ENCODE measurements at regions not wholly inside any gene's neighbourhood (a gene's known extent, or its start where the extent isn't known, plus 50 kb on each side); places are given as distances from the start of the nearest gene placed in this dataset.

DNA sequence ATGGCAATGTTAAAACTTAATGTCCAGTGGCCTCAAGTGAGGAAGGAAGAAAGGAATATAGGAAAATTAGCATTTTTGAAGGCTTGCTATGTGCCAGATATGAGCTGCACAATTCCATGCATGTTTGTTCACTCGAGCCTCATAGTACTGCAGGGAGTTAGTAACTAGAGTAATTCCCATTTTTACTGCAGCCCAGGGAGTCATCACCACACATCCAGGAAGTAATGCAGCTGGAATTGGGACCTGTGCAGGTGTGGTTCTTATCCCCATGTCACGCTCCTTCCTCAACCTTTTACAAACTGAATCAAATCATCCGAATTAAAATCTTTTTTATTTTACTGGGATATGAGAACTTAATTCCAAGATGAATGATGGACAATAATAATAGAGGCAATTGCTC is 149.5 kb upstream of the MAFB start:
- Histone ChIP-seq H2AFZ (ENCODE audit: insufficient read depth, low read depth, low read length, poor library complexity, severe bottlenecking) (no peak overlapping the region), H3K79me2 (ENCODE audit: control insufficient read depth, insufficient read depth, low read length) (no peaks in the 10 kb centered on the region), H3K9ac (ENCODE audit: low read length) (no peak overlapping the region), H3K36me3 (replicated peaks in 1 of 2; ENCODE audit: control extremely low read depth in 1 of 2, control insufficient read depth in 1 of 2, extremely low read depth in 1 of 2, insufficient read depth in 2 of 2, low read length in 1 of 2) (no peaks in the 10 kb centered on the region), H3K4me3 (ENCODE audit: control extremely low read depth in 1 of 5, extremely low read depth in 1 of 5, insufficient read depth in 1 of 5, low read depth in 2 of 5, low read length in 4 of 5) (no peak overlapping the region), H4K20me1 (ENCODE audit: control insufficient read depth, insufficient read depth, low read length, poor library complexity, severe bottlenecking) (no peaks in the 10 kb centered on the region), H3K4me1 (ENCODE audit: control insufficient read depth in 2 of 2, insufficient read depth in 2 of 2, low read length in 2 of 2) (no peaks in the 10 kb centered on the region), H3K9me3 (ENCODE audit: control extremely low read depth in 1 of 3, control insufficient read depth in 2 of 3, insufficient read depth in 1 of 3, low read length in 2 of 3) (peaks cover 0 to 14% (median 7%) of the 10 kb centered on the region in 3 donors), H3K27ac (ENCODE audit: low read length in 2 of 2) (no peak overlapping the region), H3K27me3 (replicated peaks in 1 of 4; ENCODE audit: control extremely low read depth in 1 of 4, control insufficient read depth in 3 of 4, insufficient read depth in 4 of 4, low read length in 3 of 4) (peaks cover 0 to 5% (median 4%) of the 10 kb centered on the region in 4 experiments), H3K4me2 (replicated peaks; ENCODE audit: low read depth, low read length, poor library complexity, severe bottlenecking) (no peak overlapping the region)
- no peak overlapping the region for H3K27ac Mint-ChIP-seq
- DNase-seq (no peak), ATAC-seq (ENCODE audit: low read depth) (no peak)
- ChIA-PET CTCF (no interaction called here), POLR2A (no interaction called here)
- H3K9me3 Mint-ChIP-seq (ENCODE audit: insufficient read depth): peaks cover 4% of the 10 kb centered on the region
- no peak overlapping the region for H3K4me3 Mint-ChIP-seq
- 86% methylated on average over 1 of the region's 3 CpGs for WGBS (ENCODE audit: insufficient coverage)
- intact Hi-C loops (cut with micrococcal nuclease): no loop called here
- peaks cover 23% of the 10 kb centered on the region for H3K27me3 Mint-ChIP-seq
- no peaks in the 10 kb centered on the region for H3K4me1 Mint-ChIP-seq
- TF ChIP-seq, protein P1, sequence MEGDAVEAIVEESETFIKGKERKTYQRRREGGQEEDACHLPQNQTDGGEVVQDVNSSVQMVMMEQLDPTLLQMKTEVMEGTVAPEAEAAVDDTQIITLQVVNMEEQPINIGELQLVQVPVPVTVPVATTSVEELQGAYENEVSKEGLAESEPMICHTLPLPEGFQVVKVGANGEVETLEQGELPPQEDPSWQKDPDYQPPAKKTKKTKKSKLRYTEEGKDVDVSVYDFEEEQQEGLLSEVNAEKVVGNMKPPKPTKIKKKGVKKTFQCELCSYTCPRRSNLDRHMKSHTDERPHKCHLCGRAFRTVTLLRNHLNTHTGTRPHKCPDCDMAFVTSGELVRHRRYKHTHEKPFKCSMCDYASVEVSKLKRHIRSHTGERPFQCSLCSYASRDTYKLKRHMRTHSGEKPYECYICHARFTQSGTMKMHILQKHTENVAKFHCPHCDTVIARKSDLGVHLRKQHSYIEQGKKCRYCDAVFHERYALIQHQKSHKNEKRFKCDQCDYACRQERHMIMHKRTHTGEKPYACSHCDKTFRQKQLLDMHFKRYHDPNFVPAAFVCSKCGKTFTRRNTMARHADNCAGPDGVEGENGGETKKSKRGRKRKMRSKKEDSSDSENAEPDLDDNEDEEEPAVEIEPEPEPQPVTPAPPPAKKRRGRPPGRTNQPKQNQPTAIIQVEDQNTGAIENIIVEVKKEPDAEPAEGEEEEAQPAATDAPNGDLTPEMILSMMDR (IDR thresholded peaks at IDR 0.05): no peak
- TF ChIP-seq EZH2 (IDR thresholded peaks at IDR 0.05; ENCODE audit: borderline replicate concordance, insufficient read depth, low read depth, low read length, poor library complexity, severe bottlenecking): no peak

- no peaks in the 10 kb centered on the region for H3K4me1 ChIP-seq (ENCODE audit: control insufficient read depth in 2 of 2, insufficient read depth in 2 of 2, low read length in 2 of 2)
- no peak overlapping the region for H3K27ac ChIP-seq (ENCODE audit: low read length in 2 of 2)
- CTCF ChIA-PET: no interaction called here
- no CpG with 5 or more reads among the region's 1 CpG for WGBS (ENCODE audit: insufficient coverage)
- Mint-ChIP-seq H3K4me3 (no peak overlapping the region), H3K27ac (no peak overlapping the region), H3K4me1 (no peaks in the 10 kb centered on the region), H3K9me3 (ENCODE audit: insufficient read depth) (no peaks in the 10 kb centered on the region), H3K27me3 (peaks cover 9% of the 10 kb centered on the region)
- no peak overlapping the region for H3K4me3 ChIP-seq (ENCODE audit: control extremely low read depth in 1 of 5, extremely low read depth in 1 of 5, insufficient read depth in 1 of 5, low read depth in 2 of 5, low read length in 4 of 5)
- ATAC-seq (ENCODE audit: low read depth) (no peak), DNase-seq (no peak)
- no peak overlapping the region for H2AFZ ChIP-seq (ENCODE audit: insufficient read depth, low read depth, low read length, poor library complexity, severe bottlenecking)
- intact Hi-C loops (cut with micrococcal nuclease): no loop called here
- POLR2A ChIA-PET: no interaction called here
- H3K27me3 ChIP-seq (replicated peaks in 1 of 4; ENCODE audit: control extremely low read depth in 1 of 4, control insufficient read depth in 3 of 4, insufficient read depth in 4 of 4, low read length in 3 of 4): peaks cover 0 to 6% (median 2%) of the 10 kb centered on the region in 4 experiments
- no peaks in the 10 kb centered on the region for H3K79me2 ChIP-seq (ENCODE audit: control insufficient read depth, insufficient read depth, low read length)
- H3K4me2 ChIP-seq (replicated peaks; ENCODE audit: low read depth, low read length, poor library complexity, severe bottlenecking): no peak overlapping the region
- no peak overlapping the region for H3K9ac ChIP-seq (ENCODE audit: low read length)
- no peaks in the 10 kb centered on the region for H4K20me1 ChIP-seq (ENCODE audit: control insufficient read depth, insufficient read depth, low read length, poor library complexity, severe bottlenecking)
- H3K9me3 ChIP-seq (ENCODE audit: control extremely low read depth in 1 of 3, control insufficient read depth in 2 of 3, insufficient read depth in 1 of 3, low read length in 2 of 3): no peaks in the 10 kb centered on the region
- H3K36me3 ChIP-seq (replicated peaks in 1 of 2; ENCODE audit: control extremely low read depth in 1 of 2, control insufficient read depth in 1 of 2, extremely low read depth in 1 of 2, insufficient read depth in 2 of 2, low read length in 1 of 2): no peaks in the 10 kb centered on the region
- TF ChIP-seq, protein P1 (IDR thresholded peaks at IDR 0.05): no peak
- TF ChIP-seq EZH2 (IDR thresholded peaks at IDR 0.05; ENCODE audit: borderline replicate concordance, insufficient read depth, low read depth, low read length, poor library complexity, severe bottlenecking): no peak
These were observed 154.2 kb upstream of the MAFB start for GRCh38 chr20:40843251-40843650.

Measured in B cell (primary cell).